ENCODE measurements at regions not wholly inside any gene's neighbourhood (a gene's known extent, or its start where the extent isn't known, plus 50 kb on each side); places are given as distances from the start of the nearest gene placed in this dataset.

- no peak for DNase-seq
Measured at GRCh38 chr18:10365901-10366300, 88.5 kb upstream of the APCDD1 start.

GRCh38 chr18:10367836-10368235, 86.6 kb upstream of the APCDD1 start:
- no peak for DNase-seq

- no peak for DNase-seq
Measured at GRCh38 chr18:10368456-10369453, 85.7 kb upstream of the APCDD1 start.

- DNase-seq: no peak
Measured at GRCh38 chr18:10370716-10371115, 83.7 kb upstream of the APCDD1 start.

GRCh38 chr18:10371165-10371564, 83.3 kb upstream of the APCDD1 start:
- DNase-seq: no peak

- DNase-seq: no peak
Measured at GRCh38 chr18:10374195-10374594, 80.2 kb upstream of the APCDD1 start.

GRCh38 chr18:10374636-10375293, 79.7 kb upstream of the APCDD1 start:
- DNase-seq: no peak

- DNase-seq: no peak
Measured at GRCh38 chr18:10376731-10377130, 77.7 kb upstream of the APCDD1 start.

- no peak for DNase-seq
Measured at GRCh38 chr18:10377956-10378355, 76.5 kb upstream of the APCDD1 start.

GRCh38 chr18:10378688-10379420, 75.6 kb upstream of the APCDD1 start:
- no peak for DNase-seq

- no peak for DNase-seq
Measured at GRCh38 chr18:10379522-10379921, 74.9 kb upstream of the APCDD1 start.

- no peak for DNase-seq
Measured at GRCh38 chr18:10381516-10381915, 72.9 kb upstream of the APCDD1 start.

- DNase-seq: no peak
Measured at GRCh38 chr18:10381951-10382350, 72.5 kb upstream of the APCDD1 start.

GRCh38 chr18:10386049-10386448, 68.4 kb upstream of the APCDD1 start:
- no peak for DNase-seq

- DNase-seq: no peak
Measured at GRCh38 chr18:10386956-10387355, 67.5 kb upstream of the APCDD1 start.

GRCh38 chr18:10387399-10387798, 67.0 kb upstream of the APCDD1 start:
- DNase-seq: no peak

GRCh38 chr18:10388373-10388772, 66.1 kb upstream of the APCDD1 start:
- no peak for DNase-seq

- no peak for DNase-seq
Measured at GRCh38 chr18:10391506-10391905, 62.9 kb upstream of the APCDD1 start.

GRCh38 chr18:10397004-10397403, 57.4 kb upstream of the APCDD1 start:
- no peak for DNase-seq

GRCh38 chr18:10398571-10398970, 55.9 kb upstream of the APCDD1 start:
- no peak for DNase-seq

GRCh38 chr18:10399465-10399864, 55.0 kb upstream of the APCDD1 start:
- no peak for DNase-seq

GRCh38 chr18:10400534-10401307, 53.7 kb upstream of the APCDD1 start:
- no peak for DNase-seq

GRCh38 chr18:10401521-10401920, 52.9 kb upstream of the APCDD1 start:
- no peak for DNase-seq
